A549 (cell line): ENCODE measurements at regions not wholly inside any gene's neighbourhood (a gene's known extent, or its start where the extent isn't known, plus 50 kb on each side); places are given as distances from the start of the nearest gene placed in this dataset.

Source experiments
- ATAC-seq, 2 experiments: fragments of 200-7000 bp in 1 of 2; fragments of >200 bp in 1 of 2; cut with Nextera tagmentation in 1 of 2; cut with Tn5 transposase in 1 of 2; 3 replicates each; pipeline versions ENCODE4 v1.8.0 to v1.9.1; 2018 to 2020; ENCODE audit warnings: mild to moderate bottlenecking in 1 of 2, moderate library complexity in 1 of 2
- CTCF ChIA-PET: fragments of 300-600 bp; sonication (Branson Sonifier 250); formaldehyde crosslinking; extraction: SDS; loops from one replicate; lab custom pipeline; 2021; ENCODE audit warnings: antibody characterized with exemption, inconsistent platforms; lab: Yijun Ruan, JAX
- POLR2A ChIA-PET: fragments of 350-600 bp; formaldehyde crosslinking; extraction: SDS; loops from one replicate; lab custom pipeline; 2021; ENCODE audit warnings: antibody characterized with exemption, inconsistent platforms; lab: Yijun Ruan, JAX
- DNase-seq, 2 experiments: peaks; one replicate each; pipeline versions ENCODE4 v3.0.0 to v3.0.0-alpha.2; 2011 to 2016; ENCODE audit warnings: low read depth in 1 of 2, low spot score in 1 of 2
- FAIRE-seq: peaks from 2 replicates; lab custom pipeline; 2011; peaks lifted over from hg19 to GRCh38; lab: Jason Lieb, UNC
- H3K27ac ChIP-seq, 2 experiments: fragments of >200 bp; sonication (Bioruptor Twin); formaldehyde crosslinking; 3 replicates each; pipeline ENCODE4 v1.5.1; 2016 to 2017
- H3K4me1 ChIP-seq: fragments of >200 bp; sonication (Bioruptor Twin); formaldehyde crosslinking; 3 replicates; pipeline ENCODE4 v1.6.1; 2016
- H3K4me2 ChIP-seq: fragments of >200 bp; sonication (Bioruptor Twin); formaldehyde crosslinking; 3 replicates; pipeline ENCODE4 v1.6.1; 2016
- H3K4me3 ChIP-seq: fragments of >200 bp; sonication (Bioruptor Twin); formaldehyde crosslinking; 3 replicates; pipeline ENCODE4 v1.5.1; 2016
- H3K9me3 ChIP-seq: fragments of >200 bp; sonication (Bioruptor Twin); formaldehyde crosslinking; 3 replicates; pipeline ENCODE4 v1.6.1; 2016
- CBX8 ChIP-seq: fragments of 200-600 bp; sonication (generic); IDR thresholded peaks from 2 replicates; pipeline ENCODE4 v1.6.1; 2016
- CHD4 ChIP-seq: fragments of 200-600 bp; sonication (generic); IDR thresholded peaks from 2 replicates; pipeline ENCODE4 v1.6.1; 2016; ENCODE audit warnings: antibody characterized with exemption, mild to moderate bottlenecking, borderline replicate concordance
- EHF ChIP-seq: fragments of 250-450 bp; sonication (Bioruptor Pico); IDR thresholded peaks from 2 replicates; pipeline ENCODE4 v1.5.0; 2020; ENCODE audit warnings: mild to moderate bottlenecking
- EHMT2 ChIP-seq: fragments of 200-600 bp; sonication (generic); IDR thresholded peaks from 2 replicates; pipeline ENCODE4 v1.6.1; 2016; ENCODE audit warnings: antibody characterized with exemption, low read depth, mild to moderate bottlenecking, moderate library complexity
- EP300 ChIP-seq, 2 experiments: fragments of >200 bp; sonication (Bioruptor Twin); formaldehyde crosslinking; IDR thresholded peaks; 2 replicates in 1 of 2; 3 replicates in 1 of 2; pipeline ENCODE4 v1.6.1; 2016 to 2017
- ESRRA ChIP-seq: fragments of 150-350 bp; IDR thresholded peaks from 2 replicates; pipeline ENCODE4 v1.6.1; 2014; ENCODE audit warnings: mild to moderate bottlenecking, low read length, borderline replicate concordance
- FOSB ChIP-seq: fragments of 250-450 bp; sonication (Bioruptor Pico); IDR thresholded peaks from 2 replicates; pipeline ENCODE4 v1.5.0; 2020; ENCODE audit warnings: mild to moderate bottlenecking, moderate library complexity
- FOSL2 ChIP-seq, 2 experiments: fragments of 450-650 bp in 1 of 2; fragments of >200 bp in 1 of 2; sonication (Bioruptor Twin) in 1 of 2; formaldehyde crosslinking; IDR thresholded peaks; 2 replicates each; pipeline versions ENCODE4 v1.5.0 to v1.6.1; 2016 to 2020; ENCODE audit warnings: mild to moderate bottlenecking in 1 of 2, moderate library complexity in 1 of 2
- GATA3 ChIP-seq: IDR thresholded peaks from 2 replicates; pipeline ENCODE4 v1.6.1; 2012; ENCODE audit warnings: borderline replicate concordance
- HDAC2 ChIP-seq: fragments of 200-600 bp; sonication (generic); IDR thresholded peaks from 2 replicates; pipeline ENCODE4 v1.6.1; 2016
- HEYL ChIP-seq: fragments of 250-450 bp; sonication (Bioruptor Pico); IDR thresholded peaks from 2 replicates; pipeline ENCODE4 v1.8.0; 2021; ENCODE audit warnings: mild to moderate bottlenecking, moderate library complexity
- HOXA7 ChIP-seq: fragments of 250-450 bp; sonication (Bioruptor Pico); IDR thresholded peaks from 2 replicates; pipeline ENCODE4 v1.5.0; 2020; ENCODE audit warnings: mild to moderate bottlenecking, moderate library complexity
- KDM1A ChIP-seq: fragments of 200-600 bp; sonication (generic); IDR thresholded peaks from 2 replicates; pipeline ENCODE4 v1.6.1; 2016; ENCODE audit warnings: low read depth, mild to moderate bottlenecking
- KDM5A ChIP-seq: fragments of 200-600 bp; sonication (generic); IDR thresholded peaks from 2 replicates; pipeline ENCODE4 v1.6.1; 2016; ENCODE audit warnings: antibody characterized with exemption, mild to moderate bottlenecking
- MAZ ChIP-seq: fragments of 150-350 bp; IDR thresholded peaks from 2 replicates; pipeline ENCODE4 v1.6.1; 2014; ENCODE audit warnings: antibody characterized with exemption, low read depth, low read length, borderline replicate concordance
- NR3C1 ChIP-seq: fragments of >200 bp; sonication (Bioruptor Twin); formaldehyde crosslinking; IDR thresholded peaks from 3 replicates; pipeline ENCODE4 v1.6.1; 2017
- SREBF2 ChIP-seq: fragments of 450-650 bp; IDR thresholded peaks from 2 replicates; pipeline ENCODE4 v1.6.1; 2014; ENCODE audit warnings: mild to moderate bottlenecking, moderate library complexity
- ZFP36 ChIP-seq: fragments of 450-650 bp; IDR thresholded peaks from 2 replicates; pipeline ENCODE4 v1.6.1; 2014; ENCODE audit warnings: borderline replicate concordance; ENCODE audit not compliant: partially characterized antibody
- ZNF302 ChIP-seq: fragments of 250-450 bp; sonication (Bioruptor Pico); IDR thresholded peaks from 2 replicates; pipeline ENCODE4 v1.9.0; 2021; ENCODE audit warnings: inconsistent platforms, mild to moderate bottlenecking, moderate library complexity
- WGBS: methylation state at CpG from one replicate; pipeline ENCODE4 v1.1.6; 2017; ENCODE audit errors: missing lambda C conversion rate; 5-methylcytosine and 5-hydroxymethylcytosine counted together
- TF ChIP-seq, protein P1 (sequence below): fragments of 250-450 bp; sonication (Bioruptor Pico); IDR thresholded peaks from 2 replicates; pipeline ENCODE4 v1.5.0; 2021; ENCODE audit warnings: mild to moderate bottlenecking, moderate library complexity, borderline replicate concordance
- TF ChIP-seq, protein P2 (sequence below): fragments of 200-600 bp; sonication (generic); IDR thresholded peaks from 2 replicates; pipeline ENCODE4 v1.6.1; 2016; ENCODE audit warnings: antibody characterized with exemption, mild to moderate bottlenecking, moderate library complexity
- TF ChIP-seq, protein P3 (sequence below): IDR thresholded peaks from 2 replicates; pipeline ENCODE4 v1.6.1; 2012

DNA sequence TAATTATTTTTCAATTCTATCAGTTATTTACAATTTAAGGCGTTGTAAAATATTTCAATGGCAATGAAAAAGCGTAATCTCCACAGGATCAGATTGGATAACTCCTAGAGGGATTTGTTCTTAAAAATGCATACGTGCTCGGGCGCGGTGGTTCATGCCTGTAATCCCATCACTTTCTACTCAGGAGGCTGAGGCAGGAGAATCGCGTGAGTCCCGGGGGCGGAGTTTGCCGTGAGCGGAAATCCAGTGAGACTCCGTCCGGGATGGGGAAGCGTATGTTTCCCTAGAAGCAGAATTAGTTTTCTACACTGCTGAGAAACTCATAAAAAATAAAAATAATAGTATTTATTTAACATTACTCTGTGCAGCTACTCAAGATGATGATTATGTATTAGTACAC, 917.8 kb upstream of the PCDH20 start:
- Histone ChIP-seq H3K9me3 (no peaks in the 10 kb centered on the region), H3K27ac (no peak overlapping the region), H3K4me1 (no peaks in the 10 kb centered on the region), H3K4me3 (no peak overlapping the region), H3K4me2 (no peak overlapping the region)
- 81% methylated on average over 15 of the region's 15 CpGs for WGBS
- CTCF ChIA-PET = no interaction called here
- DNase-seq (no peak), FAIRE-seq (no peak), ATAC-seq (no peak)
- POLR2A ChIA-PET = no interaction called here
- no peak for TF ChIP-seq KDM5A
- no peak for TF ChIP-seq KDM1A
- no peak for TF ChIP-seq ZFP36
- TF ChIP-seq, protein P1, sequence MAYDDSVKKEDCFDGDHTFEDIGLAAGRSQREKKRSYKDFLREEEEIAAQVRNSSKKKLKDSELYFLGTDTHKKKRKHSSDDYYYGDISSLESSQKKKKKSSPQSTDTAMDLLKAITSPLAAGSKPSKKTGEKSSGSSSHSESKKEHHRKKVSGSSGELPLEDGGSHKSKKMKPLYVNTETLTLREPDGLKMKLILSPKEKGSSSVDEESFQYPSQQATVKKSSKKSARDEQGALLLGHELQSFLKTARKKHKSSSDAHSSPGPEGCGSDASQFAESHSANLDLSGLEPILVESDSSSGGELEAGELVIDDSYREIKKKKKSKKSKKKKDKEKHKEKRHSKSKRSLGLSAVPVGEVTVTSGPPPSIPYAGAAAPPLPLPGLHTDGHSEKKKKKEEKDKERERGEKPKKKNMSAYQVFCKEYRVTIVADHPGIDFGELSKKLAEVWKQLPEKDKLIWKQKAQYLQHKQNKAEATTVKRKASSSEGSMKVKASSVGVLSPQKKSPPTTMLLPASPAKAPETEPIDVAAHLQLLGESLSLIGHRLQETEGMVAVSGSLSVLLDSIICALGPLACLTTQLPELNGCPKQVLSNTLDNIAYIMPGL (CRISPR knock-in tag) = no peak
- no peak for TF ChIP-seq SREBF2
- TF ChIP-seq FOSL2 (IDR thresholded peaks at IDR 0.05) = no peak
- TF ChIP-seq FOSL2 (CRISPR knock-in tag; IDR thresholded peaks at IDR 0.05) = no peak
- no peak for TF ChIP-seq HEYL (CRISPR knock-in tag)
- TF ChIP-seq ESRRA = no peak
- TF ChIP-seq HOXA7 = no peak
- TF ChIP-seq CBX8 = no peak
- TF ChIP-seq, protein P2, sequence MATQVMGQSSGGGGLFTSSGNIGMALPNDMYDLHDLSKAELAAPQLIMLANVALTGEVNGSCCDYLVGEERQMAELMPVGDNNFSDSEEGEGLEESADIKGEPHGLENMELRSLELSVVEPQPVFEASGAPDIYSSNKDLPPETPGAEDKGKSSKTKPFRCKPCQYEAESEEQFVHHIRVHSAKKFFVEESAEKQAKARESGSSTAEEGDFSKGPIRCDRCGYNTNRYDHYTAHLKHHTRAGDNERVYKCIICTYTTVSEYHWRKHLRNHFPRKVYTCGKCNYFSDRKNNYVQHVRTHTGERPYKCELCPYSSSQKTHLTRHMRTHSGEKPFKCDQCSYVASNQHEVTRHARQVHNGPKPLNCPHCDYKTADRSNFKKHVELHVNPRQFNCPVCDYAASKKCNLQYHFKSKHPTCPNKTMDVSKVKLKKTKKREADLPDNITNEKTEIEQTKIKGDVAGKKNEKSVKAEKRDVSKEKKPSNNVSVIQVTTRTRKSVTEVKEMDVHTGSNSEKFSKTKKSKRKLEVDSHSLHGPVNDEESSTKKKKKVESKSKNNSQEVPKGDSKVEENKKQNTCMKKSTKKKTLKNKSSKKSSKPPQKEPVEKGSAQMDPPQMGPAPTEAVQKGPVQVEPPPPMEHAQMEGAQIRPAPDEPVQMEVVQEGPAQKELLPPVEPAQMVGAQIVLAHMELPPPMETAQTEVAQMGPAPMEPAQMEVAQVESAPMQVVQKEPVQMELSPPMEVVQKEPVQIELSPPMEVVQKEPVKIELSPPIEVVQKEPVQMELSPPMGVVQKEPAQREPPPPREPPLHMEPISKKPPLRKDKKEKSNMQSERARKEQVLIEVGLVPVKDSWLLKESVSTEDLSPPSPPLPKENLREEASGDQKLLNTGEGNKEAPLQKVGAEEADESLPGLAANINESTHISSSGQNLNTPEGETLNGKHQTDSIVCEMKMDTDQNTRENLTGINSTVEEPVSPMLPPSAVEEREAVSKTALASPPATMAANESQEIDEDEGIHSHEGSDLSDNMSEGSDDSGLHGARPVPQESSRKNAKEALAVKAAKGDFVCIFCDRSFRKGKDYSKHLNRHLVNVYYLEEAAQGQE = no peak
- no peak for TF ChIP-seq EHMT2
- no peak for TF ChIP-seq HDAC2
- TF ChIP-seq ZNF302 (CRISPR knock-in tag) = no peak
- TF ChIP-seq MAZ = no peak

DNA sequence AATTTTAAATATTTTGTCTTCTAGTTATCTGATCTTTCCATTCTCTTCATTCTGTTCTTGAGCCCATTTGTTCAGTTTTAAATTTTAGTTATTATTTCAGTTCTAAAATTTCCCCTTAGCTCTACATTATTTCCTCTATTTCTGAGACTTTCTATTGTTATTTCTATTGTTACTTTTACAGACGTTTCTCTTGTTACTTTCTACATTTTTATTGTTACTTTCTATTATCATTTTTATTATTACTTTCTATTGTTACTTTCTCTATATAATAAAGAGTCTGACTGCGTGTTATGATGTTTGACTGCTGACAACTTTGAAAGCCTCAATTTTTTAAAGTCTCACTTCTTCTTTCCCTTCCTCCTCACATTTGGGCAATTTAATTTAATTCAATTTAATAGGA, 915.7 kb upstream of the PCDH20 start:
- no peak for TF ChIP-seq FOSB (CRISPR knock-in tag)
- TF ChIP-seq NR3C1 = no peak
- TF ChIP-seq GATA3 = no peak
- TF ChIP-seq, protein P1 (CRISPR knock-in tag) = no peak
- TF ChIP-seq EP300 (IDR thresholded peaks at IDR 0.05) = no peak
- TF ChIP-seq CHD4 = no peak
- no peak for TF ChIP-seq EHF (CRISPR knock-in tag)
- no peak for TF ChIP-seq EHMT2
- TF ChIP-seq, protein P3, sequence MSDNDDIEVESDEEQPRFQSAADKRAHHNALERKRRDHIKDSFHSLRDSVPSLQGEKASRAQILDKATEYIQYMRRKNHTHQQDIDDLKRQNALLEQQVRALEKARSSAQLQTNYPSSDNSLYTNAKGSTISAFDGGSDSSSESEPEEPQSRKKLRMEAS = no peak
- TF ChIP-seq KDM1A = no peak
- Histone ChIP-seq H3K4me3 (no peak overlapping the region), H3K27ac (no peak overlapping the region), H3K4me2 (no peak overlapping the region), H3K9me3 (no peaks in the 10 kb centered on the region), H3K4me1 (no peaks in the 10 kb centered on the region)
- ATAC-seq = no peak
- ChIA-PET POLR2A (no interaction called here), CTCF (no interaction called here)
- DNase-seq = no peak
- FAIRE-seq = no peak
- WGBS = 33% methylated on average over 2 of the region's 2 CpGs
